Parathyroid adenoma (tissue), 2 donors: ENCODE measurements at regions not wholly inside any gene's neighbourhood (a gene's known extent, or its start where the extent isn't known, plus 50 kb on each side); places are given as distances from the start of the nearest gene placed in this dataset.

Experiments
- H2AFZ ChIP-seq: fragments of 300-600 bp; sonication (generic); one replicate; pipeline ENCODE4 v1.7.0; 2017; ENCODE audit warnings: antibody characterized with exemption, mild to moderate bottlenecking
- H3K27ac ChIP-seq: fragments of 300-600 bp; sonication (generic); one replicate; pipeline ENCODE4 v1.7.0; 2017
- H3K27me3 ChIP-seq: fragments of 300-600 bp; sonication (generic); one replicate; pipeline ENCODE4 v1.7.0; 2017; ENCODE audit warnings: low read length; ENCODE audit not compliant: control insufficient read depth, insufficient read depth
- H3K36me3 ChIP-seq: fragments of 300-600 bp; sonication (generic); one replicate; pipeline ENCODE4 v1.7.0; 2017; ENCODE audit warnings: low read length; ENCODE audit not compliant: control insufficient read depth, insufficient read depth
- H3K4me1 ChIP-seq: fragments of 300-600 bp; sonication (generic); one replicate; pipeline ENCODE4 v1.7.0; 2017; ENCODE audit warnings: control low read depth
- H3K4me2 ChIP-seq: fragments of 300-600 bp; sonication (generic); one replicate; pipeline ENCODE4 v1.7.0; 2017; ENCODE audit warnings: low read length
- H3K4me3 ChIP-seq: fragments of 300-600 bp; sonication (generic); one replicate; pipeline ENCODE4 v1.7.0; 2017; ENCODE audit warnings: low read depth, low read length
- H3K79me2 ChIP-seq: fragments of 300-600 bp; sonication (generic); one replicate; pipeline ENCODE4 v1.7.0; 2017; ENCODE audit warnings: control low read depth
- H3K9ac ChIP-seq: fragments of 300-600 bp; sonication (generic); one replicate; pipeline ENCODE4 v1.7.0; 2017; ENCODE audit warnings: mild to moderate bottlenecking
- H3K9me3 ChIP-seq: fragments of 300-600 bp; sonication (generic); one replicate; pipeline ENCODE4 v1.7.0; 2017; ENCODE audit warnings: low read length; ENCODE audit not compliant: control insufficient read depth
- CTCF ChIP-seq: fragments of 300-600 bp; sonication (generic); IDR thresholded peaks from one replicate; pipeline ENCODE4 v1.7.0; 2017; ENCODE audit warnings: antibody characterized with exemption, mild to moderate bottlenecking
- donor health status: primary hyperparathyroidism.

DNA sequence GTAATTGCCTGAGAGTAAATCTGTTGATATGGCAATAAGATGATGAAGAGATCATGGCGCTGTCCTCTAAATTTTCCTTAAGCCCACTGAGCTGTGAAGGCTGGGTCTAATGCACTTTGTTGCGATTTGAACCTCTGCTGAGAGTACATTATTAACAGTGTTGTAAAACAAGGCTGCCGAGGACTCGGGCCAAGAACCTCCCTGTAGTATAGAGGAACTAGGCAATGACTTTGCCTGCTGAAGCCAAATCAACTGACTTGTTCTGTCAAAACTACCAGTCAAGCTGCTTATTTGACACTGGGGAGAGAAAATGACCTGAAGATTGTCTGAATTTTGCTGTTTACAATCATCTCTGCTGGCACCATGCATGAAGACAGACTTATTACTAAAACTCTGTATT, 1154.7 kb downstream of the DTWD2 start:
- Histone ChIP-seq H3K4me2 (no peak overlapping the region), H3K27me3 (no peaks in the 10 kb centered on the region), H2AFZ (no peak overlapping the region), H3K4me1 (no peaks in the 10 kb centered on the region), H3K36me3 (no peaks in the 10 kb centered on the region), H3K4me3 (no peak overlapping the region), H3K79me2 (no peaks in the 10 kb centered on the region), H3K9ac (no peak overlapping the region), H3K9me3 (no peaks in the 10 kb centered on the region), H3K27ac (no peak overlapping the region)
- TF ChIP-seq CTCF, result no peak

DNA sequence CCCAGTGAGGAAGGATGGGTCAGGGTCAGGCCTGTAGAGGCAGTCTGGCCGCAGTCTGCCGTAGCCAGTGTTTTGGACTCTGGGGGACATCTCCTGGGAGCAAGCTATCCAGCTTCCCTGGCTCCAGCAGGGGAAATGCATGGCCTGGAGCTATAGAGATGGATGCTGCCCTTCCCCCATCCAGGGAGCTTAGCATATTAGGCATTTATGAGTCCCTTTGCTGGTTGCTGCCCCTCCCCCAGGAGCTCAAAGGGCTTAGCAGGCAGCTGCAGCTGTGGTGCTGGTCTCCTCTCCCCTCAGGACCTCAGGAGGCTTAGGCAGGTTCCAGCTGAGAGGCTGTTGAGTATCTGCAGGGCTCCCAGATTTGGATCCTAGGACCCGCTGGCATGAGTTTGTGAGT, 1158.7 kb downstream of the DTWD2 start:
- Histone ChIP-seq H3K4me3 (no peak overlapping the region), H3K4me2 (no peak overlapping the region), H3K36me3 (no peaks in the 10 kb centered on the region), H3K27ac (no peak overlapping the region), H2AFZ (no peak overlapping the region), H3K9ac (no peak overlapping the region), H3K27me3 (no peaks in the 10 kb centered on the region), H3K4me1 (no peaks in the 10 kb centered on the region), H3K9me3 (no peaks in the 10 kb centered on the region), H3K79me2 (no peaks in the 10 kb centered on the region)
- no peak for TF ChIP-seq CTCF

DNA sequence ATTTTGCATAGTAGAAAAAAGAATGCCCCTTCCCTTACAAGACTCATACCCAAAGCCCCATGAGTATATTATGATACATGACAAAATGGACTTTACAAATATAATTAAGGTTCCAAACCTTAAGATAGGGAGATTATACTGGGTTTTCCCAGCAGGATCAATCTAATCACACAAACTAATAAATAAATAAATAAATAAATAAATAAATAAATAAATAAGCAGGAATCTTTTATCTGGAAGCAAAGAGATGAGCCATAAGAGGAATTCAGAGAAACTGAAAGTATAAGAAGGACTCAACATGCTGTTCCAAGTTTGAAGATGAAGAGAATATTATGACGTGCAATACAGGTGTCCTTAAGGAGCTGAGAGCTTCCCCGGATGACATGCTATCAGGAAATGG, 1174.5 kb downstream of the DTWD2 start:
- Histone ChIP-seq H3K36me3 (no peaks in the 10 kb centered on the region), H3K9ac (no peak overlapping the region), H3K79me2 (no peaks in the 10 kb centered on the region), H3K27me3 (no peaks in the 10 kb centered on the region), H3K4me1 (no peaks in the 10 kb centered on the region), H2AFZ (no peak overlapping the region), H3K27ac (no peak overlapping the region), H3K9me3 (no peaks in the 10 kb centered on the region), H3K4me3 (no peak overlapping the region), H3K4me2 (no peak overlapping the region)
- no peak for TF ChIP-seq CTCF

DNA sequence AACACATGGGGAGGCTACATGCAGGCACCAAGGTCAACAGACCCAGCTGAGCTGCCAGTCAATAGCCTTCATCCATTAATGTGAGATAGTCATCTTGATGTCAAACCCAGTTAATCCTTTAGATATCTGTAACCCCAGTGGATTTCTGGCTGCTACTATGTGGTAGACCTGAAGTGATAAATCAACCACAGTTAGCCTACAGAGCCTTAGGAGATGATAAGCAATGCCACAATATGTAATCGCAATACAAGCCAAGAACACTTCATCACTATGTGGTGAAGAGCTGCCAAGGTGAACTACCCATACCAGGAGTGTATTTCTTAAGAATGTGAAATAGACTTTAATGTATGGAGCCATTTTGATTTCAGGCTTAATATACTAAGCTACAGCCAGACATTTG, 1175.5 kb downstream of the DTWD2 start:
- TF ChIP-seq CTCF, result no peak
- Histone ChIP-seq H3K4me2 (no peak overlapping the region), H3K4me3 (no peak overlapping the region), H3K27me3 (no peaks in the 10 kb centered on the region), H3K36me3 (no peaks in the 10 kb centered on the region), H3K9ac (no peak overlapping the region), H3K27ac (no peak overlapping the region), H2AFZ (no peak overlapping the region), H3K79me2 (no peaks in the 10 kb centered on the region), H3K9me3 (no peaks in the 10 kb centered on the region), H3K4me1 (no peaks in the 10 kb centered on the region)

DNA sequence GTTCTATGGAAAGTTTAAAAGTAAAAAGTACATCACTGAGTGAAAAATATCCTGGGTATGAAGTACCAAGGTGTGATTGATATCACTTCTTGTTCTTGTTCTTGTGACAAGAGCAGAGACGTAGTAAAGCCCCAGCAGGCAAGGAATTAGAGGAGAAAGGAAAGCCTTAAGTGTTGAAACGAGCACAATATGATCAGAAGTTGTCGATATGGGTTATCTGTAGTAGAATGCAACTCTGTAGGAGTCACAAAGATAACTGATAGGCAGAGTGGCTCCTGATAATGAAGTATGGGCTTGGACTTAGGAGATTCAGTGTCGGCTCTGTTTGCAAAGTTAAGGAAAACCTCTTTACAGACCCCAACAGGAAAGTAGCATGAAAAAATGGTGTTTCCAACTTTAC, 1179.1 kb downstream of the DTWD2 start:
- TF ChIP-seq CTCF, result no peak
- Histone ChIP-seq H3K4me3 (no peak overlapping the region), H3K27me3 (no peaks in the 10 kb centered on the region), H3K4me1 (no peaks in the 10 kb centered on the region), H3K4me2 (no peak overlapping the region), H3K9ac (no peak overlapping the region), H3K79me2 (no peaks in the 10 kb centered on the region), H3K9me3 (no peaks in the 10 kb centered on the region), H3K36me3 (no peaks in the 10 kb centered on the region), H2AFZ (no peak overlapping the region), H3K27ac (no peak overlapping the region)
